ENCODE measurements at regions not wholly inside any gene's neighbourhood (a gene's known extent, or its start where the extent isn't known, plus 50 kb on each side); places are given as distances from the start of the nearest gene placed in this dataset.
"Not testable (repeated sequence)": the region's sequence is repeated elsewhere in the genome, so short reads cannot be mapped to it uniquely, and the experiment has no call there.

DNA sequence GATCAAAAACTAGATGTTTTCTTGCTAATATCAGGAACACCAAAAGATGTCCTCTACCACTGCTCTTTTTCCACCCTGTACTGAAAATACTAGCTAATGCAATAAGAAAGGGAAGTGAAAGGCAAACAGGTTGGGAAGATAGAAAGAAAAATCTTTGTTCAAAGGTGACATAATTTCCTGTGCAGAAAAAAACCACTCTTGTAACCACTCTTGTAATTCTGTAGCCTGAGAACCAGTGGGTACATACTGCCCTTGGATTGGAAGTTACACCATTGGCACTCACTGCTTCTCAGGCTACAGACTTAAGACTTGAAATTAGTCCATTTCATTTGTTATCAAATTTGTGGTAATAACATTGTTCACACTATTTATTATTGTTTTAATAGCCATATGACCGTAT lies 263.0 kb upstream of the TGIF2LX start:
- H4K20me1 ChIP-seq (ENCODE audit: insufficient read depth, low read length); CTCF ChIA-PET; H4K8ac ChIP-seq (ENCODE audit: low read depth in 2 of 2, low read length in 2 of 2); ATAC-seq (ENCODE audit: low read depth); H3K18ac ChIP-seq (ENCODE audit: low read depth, low read length); H2AFZ ChIP-seq (replicated peaks; ENCODE audit: low read length, poor library complexity); H2BK15ac ChIP-seq (ENCODE audit: low read depth, low read length); H2AK5ac ChIP-seq (ENCODE audit: low read depth, low read length); intact Hi-C loops (cut with micrococcal nuclease); H3K4me1 ChIP-seq (ENCODE audit: control insufficient read depth, insufficient read depth, low read length); H2BK20ac ChIP-seq (ENCODE audit: low read depth, low read length); H2AK9ac ChIP-seq (replicated peaks; ENCODE audit: low read depth, low read length, poor library complexity); H2BK120ac ChIP-seq (ENCODE audit: low read depth, low read length); H4K5ac ChIP-seq (ENCODE audit: low read depth, low read length); dilution Hi-C loops (cut with HindIII; ENCODE audit: low sequenced_read_pairs, unreplicated experiment); H3K79me1 ChIP-seq (ENCODE audit: low read depth in 1 of 2, low read length in 2 of 2); H3K36me3 ChIP-seq (ENCODE audit: control insufficient read depth, insufficient read depth, low read length); H3K23ac ChIP-seq (ENCODE audit: low read depth, low read length); in situ Hi-C loops (cut with MboI; ENCODE audit: low sequenced_read_pairs); H3K9me1 ChIP-seq (ENCODE audit: insufficient read depth, low read length); H3K4me3 ChIP-seq (ENCODE audit: insufficient read depth, low read depth, low read length); DNase-seq; H3K56ac ChIP-seq (ENCODE audit: extremely low read depth, insufficient read depth, low read length); H3K27ac ChIP-seq (ENCODE audit: insufficient read depth, low read length); H3K27me3 ChIP-seq (ENCODE audit: control insufficient read depth, insufficient read depth, low read length); BruUV-seq (replicated peaks); H3K9ac ChIP-seq (ENCODE audit: low read depth, low read length); H3K4ac ChIP-seq (ENCODE audit: low read depth, low read length); H4K91ac ChIP-seq (ENCODE audit: insufficient read depth, low read depth, low read length); H3K14ac ChIP-seq (replicated peaks; ENCODE audit: low read depth, low read length); POLR2A ChIA-PET (ENCODE audit: unreplicated experiment); H2BK5ac ChIP-seq (ENCODE audit: low read depth, low read length, poor library complexity, severe bottlenecking); H3K4me2 ChIP-seq (ENCODE audit: low read depth, low read length); H3K9me3 ChIP-seq (ENCODE audit: control insufficient read depth, insufficient read depth, low read length): not testable (repeated sequence)
- WGBS, 2 experiments (ENCODE audit: extremely low coverage in 2 of 2, insufficient read length in 1 of 2) = no CpG with 5 or more reads among the region's 1 CpG

DNA sequence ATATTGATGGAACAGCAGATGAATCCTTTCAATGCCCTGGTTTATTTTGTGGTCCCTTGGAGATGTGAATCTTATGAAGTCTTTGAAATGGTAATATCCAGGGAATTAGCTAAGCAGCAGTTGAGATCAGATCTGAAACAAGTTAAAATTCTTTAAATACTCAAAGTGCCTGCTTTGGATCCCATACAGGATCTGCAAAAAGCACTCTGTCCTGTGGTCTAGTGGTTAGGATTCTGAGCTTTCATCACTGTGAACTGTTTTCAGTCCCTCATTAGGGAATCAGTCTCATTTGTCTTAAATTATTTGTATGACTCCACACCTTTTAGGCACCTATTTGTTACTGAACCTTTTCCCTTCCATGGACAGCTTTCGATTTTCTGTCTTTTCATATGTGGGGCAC lies 215.2 kb upstream of the TGIF2LX start:
- H4K8ac ChIP-seq (ENCODE audit: low read depth in 2 of 2, low read length in 2 of 2); H2BK15ac ChIP-seq (ENCODE audit: low read depth, low read length); CTCF ChIA-PET; H3K36me3 ChIP-seq (ENCODE audit: control insufficient read depth, insufficient read depth, low read length); H3K4ac ChIP-seq (ENCODE audit: low read depth, low read length); H2AK5ac ChIP-seq (ENCODE audit: low read depth, low read length); H2AK9ac ChIP-seq (replicated peaks; ENCODE audit: low read depth, low read length, poor library complexity); H3K23ac ChIP-seq (ENCODE audit: low read depth, low read length); POLR2A ChIA-PET (ENCODE audit: unreplicated experiment); DNase-seq; H3K18ac ChIP-seq (ENCODE audit: low read depth, low read length); ATAC-seq (ENCODE audit: low read depth); H3K14ac ChIP-seq (replicated peaks; ENCODE audit: low read depth, low read length); H2BK120ac ChIP-seq (ENCODE audit: low read depth, low read length); H3K9me3 ChIP-seq (ENCODE audit: control insufficient read depth, insufficient read depth, low read length); H4K20me1 ChIP-seq (ENCODE audit: insufficient read depth, low read length); H2BK5ac ChIP-seq (ENCODE audit: low read depth, low read length, poor library complexity, severe bottlenecking); H3K4me3 ChIP-seq (ENCODE audit: insufficient read depth, low read depth, low read length); H4K91ac ChIP-seq (ENCODE audit: insufficient read depth, low read depth, low read length); H3K9ac ChIP-seq (ENCODE audit: low read depth, low read length); H3K4me2 ChIP-seq (ENCODE audit: low read depth, low read length); BruUV-seq (replicated peaks); H3K56ac ChIP-seq (ENCODE audit: extremely low read depth, insufficient read depth, low read length); H2AFZ ChIP-seq (replicated peaks; ENCODE audit: low read length, poor library complexity); H3K27ac ChIP-seq (ENCODE audit: insufficient read depth, low read length); H3K79me1 ChIP-seq (ENCODE audit: low read depth in 1 of 2, low read length in 2 of 2); H2BK20ac ChIP-seq (ENCODE audit: low read depth, low read length); H3K4me1 ChIP-seq (ENCODE audit: control insufficient read depth, insufficient read depth, low read length); H3K27me3 ChIP-seq (ENCODE audit: control insufficient read depth, insufficient read depth, low read length); dilution Hi-C loops (cut with HindIII; ENCODE audit: low sequenced_read_pairs, unreplicated experiment); H3K9me1 ChIP-seq (ENCODE audit: insufficient read depth, low read length); intact Hi-C loops (cut with micrococcal nuclease); in situ Hi-C loops (cut with MboI; ENCODE audit: low sequenced_read_pairs); H4K5ac ChIP-seq (ENCODE audit: low read depth, low read length): not testable (repeated sequence)
- no CpG with 5 or more reads among the region's 1 CpG for WGBS, 2 experiments (ENCODE audit: extremely low coverage in 2 of 2, insufficient read length in 1 of 2)

All from IMR-90 (cell line).